T-cell (primary cell): ENCODE measurements at regions not wholly inside any gene's neighbourhood (a gene's known extent, or its start where the extent isn't known, plus 50 kb on each side); places are given as distances from the start of the nearest gene placed in this dataset.
"Not testable (repeated sequence)": the region's sequence is repeated elsewhere in the genome, so short reads cannot be mapped to it uniquely, and the experiment has no call there.

Experiments
- ATAC-seq, 4 experiments: fragments of 200-7000 bp in 3 of 4; fragments of 150-1000 bp in 1 of 4; cut with Tn5 transposase; replicated peaks in 1 of 4; 1 replicate in 3 of 4; 2 replicates in 1 of 4; pipeline ENCODE4 v1.10.0; 2021; ENCODE audit warnings: moderate library complexity in 3 of 4, mild to moderate bottlenecking in 2 of 4, moderate number of reproducible peaks in 1 of 4
- CTCF ChIA-PET, 2 donors: fragments of 300-600 bp; sonication (Branson Sonifier 250); formaldehyde crosslinking; loops; one replicate each; lab custom pipeline; 2022; ENCODE audit warnings: antibody characterized with exemption in 2 of 2; lab: Charles Lee
- POLR2A ChIA-PET, 2 donors: fragments of 300-600 bp; sonication (Branson Sonifier 250); formaldehyde crosslinking; loops; one replicate each; lab custom pipeline; 2022; ENCODE audit warnings: antibody characterized with exemption in 2 of 2; lab: Charles Lee
- DNase-seq, 35 experiments: peaks; one replicate each; pipeline versions ENCODE4 v3.0.0 to v3.0.0-alpha.2; 2013 to 2023
- H3K27ac ChIP-seq: one replicate; pipeline ENCODE4 v1.5.1; 2013; ENCODE audit warnings: low read length
- H3K27me3 ChIP-seq, 2 experiments: replicated peaks in 1 of 2; 1 replicate in 1 of 2; 2 replicates in 1 of 2; pipeline versions ENCODE4 v1.6.1 to v1.7.0; 2013; ENCODE audit warnings: low read length in 1 of 2, mixed read lengths in 1 of 2; ENCODE audit not compliant: control insufficient read depth in 2 of 2, insufficient read depth in 2 of 2; ENCODE audit errors: extremely low read depth in 1 of 2
- H3K36me3 ChIP-seq, 2 donors: 1 replicate in 1 of 2; 2 replicates in 1 of 2; pipeline versions ENCODE4 v1.6.1 to v1.7.0; 2013; ENCODE audit warnings: low read length in 1 of 2; ENCODE audit not compliant: control insufficient read depth in 2 of 2, insufficient read depth in 1 of 2; ENCODE audit errors: extremely low read depth in 1 of 2
- H3K4me1 ChIP-seq, 2 experiments: 1 replicate in 1 of 2; 2 replicates in 1 of 2; pipeline versions ENCODE4 v1.6.1 to v1.7.0; 2013; ENCODE audit warnings: low read length in 2 of 2, mixed read lengths in 1 of 2; ENCODE audit not compliant: insufficient read depth in 2 of 2, control insufficient read depth in 1 of 2; ENCODE audit errors: extremely low read depth in 1 of 2
- H3K4me3 ChIP-seq, 2 donors: 1 replicate in 1 of 2; 2 replicates in 1 of 2; pipeline versions ENCODE4 v1.5.1 to v1.7.0; 2013; ENCODE audit warnings: mild to moderate bottlenecking in 2 of 2, low read length in 1 of 2, moderate library complexity in 1 of 2; ENCODE audit not compliant: control insufficient read depth in 1 of 2; ENCODE audit errors: extremely low read depth in 1 of 2
- H3K9me3 ChIP-seq: 2 replicates; pipeline ENCODE4 v1.7.0; 2013
- H3K27ac Mint-ChIP-seq, 2 donors: one replicate each; pipeline ENCODE4 v1.8.0; 2020 to 2021; ENCODE audit warnings: mild to moderate bottlenecking in 2 of 2, mixed read lengths in 2 of 2
- H3K27me3 Mint-ChIP-seq, 2 donors: one replicate each; pipeline ENCODE4 v1.8.0; 2021 to 2022; ENCODE audit warnings: mixed read lengths in 2 of 2
- H3K36me3 Mint-ChIP-seq: one replicate; pipeline ENCODE4 v1.8.0; 2021; ENCODE audit warnings: mixed read lengths
- H3K4me1 Mint-ChIP-seq, 3 donors: one replicate each; pipeline ENCODE4 v1.8.0; 2020 to 2022; ENCODE audit warnings: mixed read lengths in 3 of 3, mild to moderate bottlenecking in 1 of 3
- H3K4me3 Mint-ChIP-seq, 3 donors: one replicate each; pipeline ENCODE4 v1.8.0; 2020 to 2022; ENCODE audit warnings: mild to moderate bottlenecking in 3 of 3, mixed read lengths in 3 of 3, moderate library complexity in 3 of 3
- H3K9me3 Mint-ChIP-seq, 3 donors: one replicate each; pipeline ENCODE4 v1.8.0; 2020 to 2022; ENCODE audit warnings: mixed read lengths in 3 of 3
- WGBS: methylation state at CpG from one replicate; pipeline ENCODE4 v1.1.5; 2013; ENCODE audit warnings: missing lambda C conversion rate; ENCODE audit not compliant: insufficient coverage; 5-methylcytosine and 5-hydroxymethylcytosine counted together

GRCh38 chr17:52961751-52962150 lies 803.2 kb upstream of the CA10 start:
- DNase-seq, H3K36me3 Mint-ChIP-seq, H3K27ac ChIP-seq, CTCF ChIA-PET, H3K27ac Mint-ChIP-seq, H3K27me3 Mint-ChIP-seq, H3K4me1 ChIP-seq, ATAC-seq, H3K36me3 ChIP-seq, H3K4me3 Mint-ChIP-seq, POLR2A ChIA-PET, H3K4me1 Mint-ChIP-seq, H3K27me3 ChIP-seq, H3K9me3 ChIP-seq, H3K4me3 ChIP-seq: not testable (repeated sequence)
- H3K9me3 Mint-ChIP-seq = peaks cover 1 to 19% (median 14%) of the 10 kb centered on the region in 3 donors
- WGBS = 61% methylated on average over 2 of the region's 11 CpGs

GRCh38 chr17:52957411-52957810 lies 798.9 kb upstream of the CA10 start:
- ATAC-seq = no peak
- no peaks in the 10 kb centered on the region for H3K36me3 Mint-ChIP-seq

GRCh38 chr17:52947418-52947817 lies 788.9 kb upstream of the CA10 start:
- H3K4me3 ChIP-seq = no peak overlapping the region
- Mint-ChIP-seq H3K27me3 (no peaks in the 10 kb centered on the region), H3K9me3 (peaks cover 0 to 9% (median 3%) of the 10 kb centered on the region in 3 donors), H3K36me3 (no peaks in the 10 kb centered on the region), H3K4me1 (no peaks in the 10 kb centered on the region), H3K27ac (no peak overlapping the region), H3K4me3 (no peak overlapping the region)
- no peak overlapping the region for H3K27ac ChIP-seq
- H3K36me3 ChIP-seq = no peaks in the 10 kb centered on the region
- H3K9me3 ChIP-seq = peaks cover 5% of the 10 kb centered on the region
- CTCF ChIA-PET = no interaction called here
- POLR2A ChIA-PET = no interaction called here
- no peaks in the 10 kb centered on the region for H3K27me3 ChIP-seq
- DNase-seq = no peak
- no peaks in the 10 kb centered on the region for H3K4me1 ChIP-seq
- no CpG with 5 or more reads among the region's 3 CpGs for WGBS
- ATAC-seq = no peak

More at GRCh38 chr17:52957411-52957810, 798.9 kb upstream of the CA10 start:
- H3K9me3 Mint-ChIP-seq = peaks cover 0 to 12% (median 4%) of the 10 kb centered on the region in 3 donors
- Histone ChIP-seq H3K36me3 (no peaks in the 10 kb centered on the region), H3K9me3 (no peaks in the 10 kb centered on the region), H3K27ac (no peak overlapping the region), H3K27me3 (no peaks in the 10 kb centered on the region), H3K4me1 (no peaks in the 10 kb centered on the region), H3K4me3 (no peak overlapping the region)
- DNase-seq = no peak
- no peaks in the 10 kb centered on the region for H3K4me1 Mint-ChIP-seq
- CTCF ChIA-PET = no interaction called here
- POLR2A ChIA-PET = no interaction called here
- H3K27me3 Mint-ChIP-seq = no peaks in the 10 kb centered on the region
- no peak overlapping the region for H3K4me3 Mint-ChIP-seq
- H3K27ac Mint-ChIP-seq = no peak overlapping the region
- whole genome bisulfite sequencing = no CpG with 5 or more reads among the region's 5 CpGs

- Histone ChIP-seq H3K27me3 (no peaks in the 10 kb centered on the region), H3K4me3 (no peak overlapping the region), H3K9me3 (peaks cover 2% of the 10 kb centered on the region), H3K27ac (no peak overlapping the region), H3K36me3 (no peaks in the 10 kb centered on the region), H3K4me1 (no peaks in the 10 kb centered on the region)
- Mint-ChIP-seq H3K36me3 (no peaks in the 10 kb centered on the region), H3K27ac (no peak overlapping the region), H3K9me3 (peaks cover 23 to 46% (median 28%) of the 10 kb centered on the region in 3 donors), H3K4me3 (no peak overlapping the region), H3K27me3 (no peaks in the 10 kb centered on the region), H3K4me1 (no peaks in the 10 kb centered on the region)
- no peak for ATAC-seq
- ChIA-PET CTCF (no interaction called here), POLR2A (no interaction called here)
- DNase-seq = no peak
- 63% methylated on average over 3 of the region's 3 CpGs for WGBS
These were observed 780.2 kb upstream of the CA10 start for GRCh38 chr17:52938623-52939230.

- H3K27me3 Mint-ChIP-seq = no peaks in the 10 kb centered on the region
- Histone ChIP-seq H3K4me1 (no peaks in the 10 kb centered on the region), H3K36me3 (no peaks in the 10 kb centered on the region), H3K4me3 (no peak overlapping the region), H3K27ac (no peak overlapping the region), H3K9me3 (no peaks in the 10 kb centered on the region), H3K27me3 (no peaks in the 10 kb centered on the region)
- peaks cover 5 to 9% (median 9%) of the 10 kb centered on the region in 3 donors for H3K9me3 Mint-ChIP-seq
- CTCF ChIA-PET = no interaction called here
- H3K36me3 Mint-ChIP-seq = no peaks in the 10 kb centered on the region
- no CpG with 5 or more reads among the region's 3 CpGs for WGBS
- H3K27ac Mint-ChIP-seq = no peak overlapping the region
- no peak overlapping the region for H3K4me3 Mint-ChIP-seq
- no peak for ATAC-seq
- POLR2A ChIA-PET = no interaction called here
- H3K4me1 Mint-ChIP-seq = no peaks in the 10 kb centered on the region
- no peak for DNase-seq
These were observed 772.1 kb upstream of the CA10 start for GRCh38 chr17:52930581-52930980.

- Mint-ChIP-seq H3K4me3 (no peak overlapping the region), H3K36me3 (no peaks in the 10 kb centered on the region), H3K4me1 (no peaks in the 10 kb centered on the region), H3K9me3 (peaks cover 5% of the 10 kb centered on the region in 3 donors), H3K27me3 (no peaks in the 10 kb centered on the region), H3K27ac (no peak overlapping the region)
- ATAC-seq (no peak), DNase-seq (no peak)
- Histone ChIP-seq H3K27me3 (no peaks in the 10 kb centered on the region), H3K36me3 (no peaks in the 10 kb centered on the region), H3K4me1 (no peaks in the 10 kb centered on the region), H3K4me3 (no peak overlapping the region), H3K27ac (no peak overlapping the region), H3K9me3 (no peaks in the 10 kb centered on the region)
- CTCF ChIA-PET = no interaction called here
- POLR2A ChIA-PET = no interaction called here
- no CpG with 5 or more reads among the region's 1 CpG for WGBS
These were observed 771.6 kb upstream of the CA10 start for GRCh38 chr17:52930145-52930544.

- Mint-ChIP-seq H3K36me3 (no peaks in the 10 kb centered on the region), H3K9me3 (peaks cover 2 to 4% (median 4%) of the 10 kb centered on the region in 3 donors), H3K27me3 (no peaks in the 10 kb centered on the region), H3K27ac (no peak overlapping the region), H3K4me1 (no peaks in the 10 kb centered on the region), H3K4me3 (no peak overlapping the region)
- DNase-seq = no peak
- Histone ChIP-seq H3K36me3 (no peaks in the 10 kb centered on the region), H3K27ac (no peak overlapping the region), H3K9me3 (no peaks in the 10 kb centered on the region), H3K4me3 (no peak overlapping the region), H3K4me1 (no peaks in the 10 kb centered on the region), H3K27me3 (no peaks in the 10 kb centered on the region)
- ChIA-PET POLR2A (no interaction called here), CTCF (no interaction called here)
- no peak for ATAC-seq
- WGBS = no CpG with 5 or more reads among the region's 1 CpG
These were observed 765.1 kb upstream of the CA10 start for GRCh38 chr17:52923658-52924057.
